ENCODE measurements at regions not wholly inside any gene's neighbourhood (a gene's known extent, or its start where the extent isn't known, plus 50 kb on each side); places are given as distances from the start of the nearest gene placed in this dataset.
"Not testable (repeated sequence)": the region's sequence is repeated elsewhere in the genome, so short reads cannot be mapped to it uniquely, and the experiment has no call there.

DNA sequence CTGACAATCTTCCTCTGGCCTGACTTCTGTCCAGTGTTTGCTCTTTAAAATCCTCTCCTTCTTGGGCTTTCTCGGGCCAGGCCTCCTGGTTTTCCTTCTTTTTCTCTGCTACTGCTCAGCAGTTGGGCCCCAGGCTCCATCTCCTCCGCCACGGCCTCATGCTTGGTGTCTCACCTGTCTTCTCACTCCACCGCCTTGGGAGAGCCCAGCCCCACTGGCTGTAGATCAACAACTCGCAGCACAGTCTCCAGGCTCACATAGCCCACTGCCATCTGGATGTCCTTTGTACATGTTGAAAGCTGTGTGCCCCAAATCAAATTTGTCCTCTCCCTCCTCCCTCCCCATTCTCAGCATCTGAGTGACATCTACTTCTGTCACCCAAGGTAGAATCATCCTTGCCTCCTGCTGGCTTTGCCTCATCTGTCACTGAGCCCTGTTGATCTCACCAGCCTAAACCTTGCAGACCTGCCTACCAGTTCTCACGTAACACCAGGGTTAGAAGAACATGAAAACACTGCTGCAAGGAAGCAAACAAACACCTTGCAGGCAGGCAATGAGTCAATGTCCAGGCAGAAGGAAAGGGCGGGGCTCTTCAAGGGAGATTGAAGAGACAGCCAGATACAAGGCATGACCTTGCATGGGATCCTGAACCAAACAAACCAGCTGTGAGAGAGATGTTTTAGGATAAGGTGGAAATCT is 103.2 kb upstream of the SMURF2 start:
- no peak overlapping the region for H3K4me3 ChIP-seq (ENCODE audit: low read depth, low read length)
- TF ChIP-seq, protein P1, sequence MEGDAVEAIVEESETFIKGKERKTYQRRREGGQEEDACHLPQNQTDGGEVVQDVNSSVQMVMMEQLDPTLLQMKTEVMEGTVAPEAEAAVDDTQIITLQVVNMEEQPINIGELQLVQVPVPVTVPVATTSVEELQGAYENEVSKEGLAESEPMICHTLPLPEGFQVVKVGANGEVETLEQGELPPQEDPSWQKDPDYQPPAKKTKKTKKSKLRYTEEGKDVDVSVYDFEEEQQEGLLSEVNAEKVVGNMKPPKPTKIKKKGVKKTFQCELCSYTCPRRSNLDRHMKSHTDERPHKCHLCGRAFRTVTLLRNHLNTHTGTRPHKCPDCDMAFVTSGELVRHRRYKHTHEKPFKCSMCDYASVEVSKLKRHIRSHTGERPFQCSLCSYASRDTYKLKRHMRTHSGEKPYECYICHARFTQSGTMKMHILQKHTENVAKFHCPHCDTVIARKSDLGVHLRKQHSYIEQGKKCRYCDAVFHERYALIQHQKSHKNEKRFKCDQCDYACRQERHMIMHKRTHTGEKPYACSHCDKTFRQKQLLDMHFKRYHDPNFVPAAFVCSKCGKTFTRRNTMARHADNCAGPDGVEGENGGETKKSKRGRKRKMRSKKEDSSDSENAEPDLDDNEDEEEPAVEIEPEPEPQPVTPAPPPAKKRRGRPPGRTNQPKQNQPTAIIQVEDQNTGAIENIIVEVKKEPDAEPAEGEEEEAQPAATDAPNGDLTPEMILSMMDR (IDR thresholded peaks at IDR 0.05; ENCODE audit: low read depth, low read length), result no peak

- H3K4me3 ChIP-seq (ENCODE audit: low read depth, low read length), result no peak overlapping the region
- TF ChIP-seq, protein P1 (IDR thresholded peaks at IDR 0.05; ENCODE audit: low read depth, low read length), result no peak
These were observed 89.0 kb upstream of the SMURF2 start for GRCh38 chr17:64750891-64751677.

DNA sequence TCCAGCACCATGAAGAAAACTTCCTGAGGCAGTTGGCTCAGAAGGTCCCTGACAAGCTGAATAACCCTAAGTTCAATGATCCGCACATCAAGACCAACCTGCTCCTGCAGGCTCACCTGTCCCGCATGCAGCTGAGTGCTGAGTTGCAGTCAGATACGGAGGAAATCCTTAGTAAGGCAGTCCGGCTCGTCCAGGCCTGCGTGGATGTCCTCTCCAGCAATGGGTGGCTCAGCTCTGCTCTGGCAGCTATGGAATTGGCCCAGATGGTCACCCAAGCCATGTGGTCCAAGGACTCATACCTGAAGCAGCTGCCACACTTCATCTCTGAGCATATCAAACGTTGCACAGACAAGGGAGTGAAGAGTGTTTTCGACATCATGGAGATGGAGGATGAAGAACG is 88.4 kb upstream of the SMURF2 start:
- no peak overlapping the region for H3K4me3 ChIP-seq (ENCODE audit: low read depth, low read length)
- TF ChIP-seq, protein P1 (IDR thresholded peaks at IDR 0.05; ENCODE audit: low read depth, low read length), result no peak

- TF ChIP-seq, protein P1 (IDR thresholded peaks at IDR 0.05; ENCODE audit: low read depth, low read length), result no peak
- H3K4me3 ChIP-seq (ENCODE audit: low read depth, low read length), result no peak overlapping the region
These were observed 87.2 kb upstream of the SMURF2 start for GRCh38 chr17:64749306-64749705.

DNA sequence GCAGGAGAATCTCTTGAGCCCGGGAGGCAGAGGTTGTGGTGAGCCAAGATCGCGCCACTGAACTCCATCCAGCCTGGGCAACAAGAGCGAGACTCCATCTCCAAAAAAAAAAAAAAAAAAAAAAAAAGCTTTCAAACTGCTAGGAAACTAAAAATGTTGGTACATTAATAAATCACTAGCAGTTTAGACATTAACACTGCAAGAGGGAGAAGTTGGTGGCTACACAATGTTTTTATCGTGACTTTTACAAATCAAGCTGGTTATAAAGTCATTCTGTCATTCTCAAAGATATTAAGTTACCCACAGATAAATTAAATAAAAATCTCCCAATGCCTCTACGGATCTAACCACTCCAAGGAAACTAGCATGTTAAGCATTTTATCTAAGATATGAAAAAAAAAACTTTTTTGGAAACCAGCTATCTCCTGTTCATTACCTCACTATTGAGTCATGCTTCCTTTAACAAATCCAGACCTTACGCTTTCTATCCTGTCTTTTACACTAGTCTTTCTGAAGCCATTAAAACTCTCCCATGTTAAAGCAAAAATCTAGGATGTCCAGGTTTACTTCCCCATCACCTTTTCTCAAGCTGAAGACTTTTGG is 85.9 kb upstream of the SMURF2 start:
- no peak overlapping the region for H3K4me3 ChIP-seq (ENCODE audit: low read depth, low read length)
- TF ChIP-seq, protein P1 (IDR thresholded peaks at IDR 0.05; ENCODE audit: low read depth, low read length), result no peak

- TF ChIP-seq, protein P1 (IDR thresholded peaks at IDR 0.05; ENCODE audit: low read depth, low read length), result no peak
- no peak overlapping the region for H3K4me3 ChIP-seq (ENCODE audit: low read depth, low read length)
These were observed 80.2 kb upstream of the SMURF2 start for GRCh38 chr17:64742326-64742725.

DNA sequence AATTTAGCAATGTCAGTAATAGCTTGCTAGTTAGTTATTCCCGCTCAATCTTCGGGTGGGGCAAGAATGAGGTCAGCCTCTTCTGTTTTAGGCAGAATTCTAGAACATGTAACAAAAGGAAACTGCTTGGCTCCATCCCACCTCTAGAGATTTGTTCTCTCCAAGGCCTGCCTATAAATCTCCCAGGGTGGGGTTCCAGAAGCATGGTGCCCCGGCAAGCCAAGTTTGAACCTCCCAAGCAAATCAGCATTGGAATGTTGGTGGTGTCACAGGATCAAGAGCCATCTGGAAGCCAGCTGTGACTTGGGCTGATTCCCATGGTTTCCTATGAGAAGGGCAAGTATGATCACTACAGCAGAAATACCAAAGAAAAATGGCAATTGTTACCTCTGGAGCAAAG is 79.8 kb upstream of the SMURF2 start:
- H3K4me3 ChIP-seq (ENCODE audit: low read depth, low read length), result not testable (repeated sequence)
